ENCODE measurements at regions not wholly inside any gene's neighbourhood (a gene's known extent, or its start where the extent isn't known, plus 50 kb on each side); places are given as distances from the start of the nearest gene placed in this dataset.

DNA sequence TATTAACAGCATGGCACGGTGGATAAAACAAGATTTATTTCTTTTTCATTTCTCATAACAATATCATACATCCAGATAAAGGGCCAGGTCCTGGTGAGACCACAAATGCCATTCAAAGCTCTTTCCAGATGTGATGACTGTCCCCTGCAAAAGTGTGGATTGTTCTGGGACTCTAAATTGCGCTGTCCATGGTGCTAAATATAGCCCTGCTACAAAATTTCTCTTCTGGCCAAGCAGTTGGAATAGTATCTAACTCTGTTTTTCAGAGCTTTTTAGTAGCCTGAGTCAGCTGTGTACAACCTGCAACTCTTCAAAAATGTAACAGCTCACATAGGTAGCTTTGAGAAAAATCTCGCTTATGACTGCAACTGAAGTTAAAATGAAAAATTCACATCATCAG lies 115.8 kb downstream of the MANEA start:
- Histone ChIP-seq H3K9ac (ENCODE audit: low read length) (no peak overlapping the region), H3K27me3 (ENCODE audit: insufficient read depth, low read depth, low read length) (no peaks in the 10 kb centered on the region), H3F3A (ENCODE audit: insufficient read depth, low read length, poor library complexity, severe bottlenecking) (no peaks in the 10 kb centered on the region), H2AFZ (ENCODE audit: low read depth, low read length) (no peak overlapping the region), H4K20me1 (ENCODE audit: insufficient read depth) (no peaks in the 10 kb centered on the region), H3K4me3 (ENCODE audit: low read length) (no peak overlapping the region), H3K9me3 (ENCODE audit: low read length) (no peaks in the 10 kb centered on the region), H3K79me2 (replicated peaks; ENCODE audit: insufficient read depth, low read length) (no peaks in the 10 kb centered on the region), H3K36me3 (ENCODE audit: insufficient read depth, low read length) (no peaks in the 10 kb centered on the region), H3K9me2 (ENCODE audit: insufficient read depth, low read length) (no peaks in the 10 kb centered on the region), H3K27ac (ENCODE audit: low read length) (no peak overlapping the region), H3K4me2 (ENCODE audit: low read length) (no peak overlapping the region)
- TF ChIP-seq EP300 (conservative IDR thresholded peaks at IDR 0.05; ENCODE audit: poor library complexity, severe bottlenecking) = no peak
- TF ChIP-seq POLR2AphosphoS5 (IDR thresholded peaks at IDR 0.05) = no peak
- TF ChIP-seq, protein P1, sequence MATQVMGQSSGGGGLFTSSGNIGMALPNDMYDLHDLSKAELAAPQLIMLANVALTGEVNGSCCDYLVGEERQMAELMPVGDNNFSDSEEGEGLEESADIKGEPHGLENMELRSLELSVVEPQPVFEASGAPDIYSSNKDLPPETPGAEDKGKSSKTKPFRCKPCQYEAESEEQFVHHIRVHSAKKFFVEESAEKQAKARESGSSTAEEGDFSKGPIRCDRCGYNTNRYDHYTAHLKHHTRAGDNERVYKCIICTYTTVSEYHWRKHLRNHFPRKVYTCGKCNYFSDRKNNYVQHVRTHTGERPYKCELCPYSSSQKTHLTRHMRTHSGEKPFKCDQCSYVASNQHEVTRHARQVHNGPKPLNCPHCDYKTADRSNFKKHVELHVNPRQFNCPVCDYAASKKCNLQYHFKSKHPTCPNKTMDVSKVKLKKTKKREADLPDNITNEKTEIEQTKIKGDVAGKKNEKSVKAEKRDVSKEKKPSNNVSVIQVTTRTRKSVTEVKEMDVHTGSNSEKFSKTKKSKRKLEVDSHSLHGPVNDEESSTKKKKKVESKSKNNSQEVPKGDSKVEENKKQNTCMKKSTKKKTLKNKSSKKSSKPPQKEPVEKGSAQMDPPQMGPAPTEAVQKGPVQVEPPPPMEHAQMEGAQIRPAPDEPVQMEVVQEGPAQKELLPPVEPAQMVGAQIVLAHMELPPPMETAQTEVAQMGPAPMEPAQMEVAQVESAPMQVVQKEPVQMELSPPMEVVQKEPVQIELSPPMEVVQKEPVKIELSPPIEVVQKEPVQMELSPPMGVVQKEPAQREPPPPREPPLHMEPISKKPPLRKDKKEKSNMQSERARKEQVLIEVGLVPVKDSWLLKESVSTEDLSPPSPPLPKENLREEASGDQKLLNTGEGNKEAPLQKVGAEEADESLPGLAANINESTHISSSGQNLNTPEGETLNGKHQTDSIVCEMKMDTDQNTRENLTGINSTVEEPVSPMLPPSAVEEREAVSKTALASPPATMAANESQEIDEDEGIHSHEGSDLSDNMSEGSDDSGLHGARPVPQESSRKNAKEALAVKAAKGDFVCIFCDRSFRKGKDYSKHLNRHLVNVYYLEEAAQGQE (IDR thresholded peaks at IDR 0.05; ENCODE audit: borderline replicate concordance) = peak; percentile 23

- no peaks in the 10 kb centered on the region for H3K79me2 ChIP-seq (replicated peaks; ENCODE audit: insufficient read depth, low read length)
- H3K36me3 ChIP-seq (ENCODE audit: insufficient read depth, low read length) = no peaks in the 10 kb centered on the region
- no peaks in the 10 kb centered on the region for H3K9me3 ChIP-seq (ENCODE audit: low read length)
- no peak overlapping the region for H3K4me3 ChIP-seq (ENCODE audit: low read length)
- H4K20me1 ChIP-seq (ENCODE audit: insufficient read depth) = no peaks in the 10 kb centered on the region
- no peaks in the 10 kb centered on the region for H3K9me2 ChIP-seq (ENCODE audit: insufficient read depth, low read length)
- H3K27ac ChIP-seq (ENCODE audit: low read length) = no peak overlapping the region
- no peak overlapping the region for H3K4me2 ChIP-seq (ENCODE audit: low read length)
- TF ChIP-seq RAD21 (conservative IDR thresholded peaks at IDR 0.05) = no peak
- TF ChIP-seq EZH2 (IDR thresholded peaks at IDR 0.05; ENCODE audit: borderline replicate concordance, insufficient read depth, low read length, poor library complexity, severe bottlenecking) = no peak
- TF ChIP-seq EP300 (conservative IDR thresholded peaks at IDR 0.05; ENCODE audit: poor library complexity, severe bottlenecking) = no peak
- no peak for TF ChIP-seq POLR2AphosphoS5 (IDR thresholded peaks at IDR 0.05)
- no peak for TF ChIP-seq TAF1 (IDR thresholded peaks at IDR 0.05; ENCODE audit: low read depth)
- TF ChIP-seq, protein P1 (IDR thresholded peaks at IDR 0.05; ENCODE audit: borderline replicate concordance) = no peak
- TF ChIP-seq SMC3 (conservative IDR thresholded peaks at IDR 0.05; ENCODE audit: poor library complexity) = no peak
- no peak for TF ChIP-seq MXI1 (conservative IDR thresholded peaks at IDR 0.05; ENCODE audit: poor library complexity, severe bottlenecking)
- no peak for TF ChIP-seq CTCF (IDR thresholded peaks at IDR 0.05; ENCODE audit: poor library complexity, severe bottlenecking)
- no peaks in the 10 kb centered on the region for H3K27me3 ChIP-seq (ENCODE audit: insufficient read depth, low read depth, low read length)
- no peak overlapping the region for H2AFZ ChIP-seq (ENCODE audit: low read depth, low read length)
- H3K9ac ChIP-seq (ENCODE audit: low read length) = no peak overlapping the region
- H3F3A ChIP-seq (ENCODE audit: insufficient read depth, low read length, poor library complexity, severe bottlenecking) = no peaks in the 10 kb centered on the region
Observed at GRCh38 chr6:95698271-95698670, 120.9 kb downstream of the MANEA start.
